Stomach (tissue), 4 donors: ENCODE measurements at regions not wholly inside any gene's neighbourhood (a gene's known extent, or its start where the extent isn't known, plus 50 kb on each side); places are given as distances from the start of the nearest gene placed in this dataset.

ENCODE experiments used
- EP300 ChIP-seq: sonication (generic); formaldehyde crosslinking; IDR thresholded peaks from one replicate; pipeline ENCODE4 v1.6.1; 2017; ENCODE audit warnings: antibody characterized with exemption
- POLR2A ChIP-seq, 4 donors: fragments of 450-650 bp; IDR thresholded peaks; one replicate each; pipeline ENCODE4 v1.6.1; 2016; ENCODE audit warnings: antibody characterized with exemption in 4 of 4, control low read depth in 2 of 4, mild to moderate bottlenecking in 1 of 4, moderate library complexity in 1 of 4
- POLR2AphosphoS5 ChIP-seq, 3 donors: sonication (generic); formaldehyde crosslinking; IDR thresholded peaks; one replicate each; pipeline ENCODE4 v1.6.1; 2016; ENCODE audit warnings: antibody characterized with exemption in 3 of 3
- TF ChIP-seq, protein P1 (sequence below), 7 experiments: fragments of 450-650 bp in 4 of 7; fragments of 200-600 bp in 3 of 7; sonication (generic) in 3 of 7; IDR thresholded peaks; one replicate each; pipeline ENCODE4 v1.5.1; 2016 to 2019; ENCODE audit warnings: antibody characterized with exemption in 7 of 7, control low read depth in 2 of 7, mild to moderate bottlenecking in 1 of 7

DNA sequence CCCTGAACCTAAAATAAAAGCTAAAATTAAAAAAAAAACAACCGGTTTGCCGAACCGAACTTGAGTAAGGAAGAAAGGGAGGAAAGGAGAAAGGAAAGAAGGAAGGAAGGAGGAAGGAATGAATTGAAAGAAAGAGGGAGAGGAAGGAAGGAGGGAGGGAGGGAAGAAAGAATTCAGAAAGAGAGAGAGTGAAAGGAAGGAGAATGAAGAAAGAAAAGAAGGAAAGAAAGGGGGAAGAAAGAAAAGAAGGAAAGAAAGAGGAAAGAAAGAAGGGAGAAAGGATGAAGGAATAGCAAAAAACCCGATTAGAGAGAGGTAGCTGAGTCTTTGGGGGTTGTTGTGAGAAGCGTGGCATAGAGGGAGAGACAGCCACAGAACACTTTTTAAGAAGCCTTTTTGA is 121.4 kb downstream of the FGF18 start:
- TF ChIP-seq, protein P1, sequence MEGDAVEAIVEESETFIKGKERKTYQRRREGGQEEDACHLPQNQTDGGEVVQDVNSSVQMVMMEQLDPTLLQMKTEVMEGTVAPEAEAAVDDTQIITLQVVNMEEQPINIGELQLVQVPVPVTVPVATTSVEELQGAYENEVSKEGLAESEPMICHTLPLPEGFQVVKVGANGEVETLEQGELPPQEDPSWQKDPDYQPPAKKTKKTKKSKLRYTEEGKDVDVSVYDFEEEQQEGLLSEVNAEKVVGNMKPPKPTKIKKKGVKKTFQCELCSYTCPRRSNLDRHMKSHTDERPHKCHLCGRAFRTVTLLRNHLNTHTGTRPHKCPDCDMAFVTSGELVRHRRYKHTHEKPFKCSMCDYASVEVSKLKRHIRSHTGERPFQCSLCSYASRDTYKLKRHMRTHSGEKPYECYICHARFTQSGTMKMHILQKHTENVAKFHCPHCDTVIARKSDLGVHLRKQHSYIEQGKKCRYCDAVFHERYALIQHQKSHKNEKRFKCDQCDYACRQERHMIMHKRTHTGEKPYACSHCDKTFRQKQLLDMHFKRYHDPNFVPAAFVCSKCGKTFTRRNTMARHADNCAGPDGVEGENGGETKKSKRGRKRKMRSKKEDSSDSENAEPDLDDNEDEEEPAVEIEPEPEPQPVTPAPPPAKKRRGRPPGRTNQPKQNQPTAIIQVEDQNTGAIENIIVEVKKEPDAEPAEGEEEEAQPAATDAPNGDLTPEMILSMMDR (IDR thresholded peaks at IDR 0.05): no peak
- no peak for TF ChIP-seq EP300
- TF ChIP-seq POLR2A (IDR thresholded peaks at IDR 0.05): no peak
- no peak for TF ChIP-seq POLR2AphosphoS5 (IDR thresholded peaks at IDR 0.05)
